ENCODE measurements at regions not wholly inside any gene's neighbourhood (a gene's known extent, or its start where the extent isn't known, plus 50 kb on each side); places are given as distances from the start of the nearest gene placed in this dataset.

GRCh38 chr17:77380395-77381184 is 239.8 kb downstream of the SEC14L1 start:
- DNase-seq: no peak

DNA sequence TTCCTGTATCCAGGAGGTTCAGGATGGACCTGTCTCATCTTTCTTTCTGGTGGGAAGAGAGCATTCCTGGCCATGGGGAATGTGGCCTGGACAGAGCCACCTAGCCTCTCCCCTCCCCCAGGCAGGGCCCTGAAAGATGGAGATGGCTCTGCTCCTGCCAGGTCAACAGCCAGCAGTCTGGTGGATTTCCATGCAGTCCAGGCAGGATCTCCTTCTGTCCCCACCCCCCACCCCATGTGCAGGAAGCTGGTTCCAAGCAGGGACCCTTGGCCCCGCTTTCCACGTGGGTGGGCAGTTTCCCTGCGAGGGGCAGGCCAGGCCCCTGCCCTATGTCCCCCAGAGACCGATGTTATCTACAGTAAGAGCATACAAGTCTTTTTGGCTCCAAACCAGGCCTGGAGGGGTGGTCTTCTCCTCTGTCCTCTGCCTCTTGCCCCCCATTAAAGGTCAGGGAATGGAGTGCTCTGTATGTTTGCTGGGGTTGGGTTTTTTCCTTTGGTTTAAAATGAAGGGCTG is 240.5 kb downstream of the SEC14L1 start:
- no peak for DNase-seq

GRCh38 chr17:77381731-77382130 is 241.0 kb downstream of the SEC14L1 start:
- no peak for DNase-seq

DNA sequence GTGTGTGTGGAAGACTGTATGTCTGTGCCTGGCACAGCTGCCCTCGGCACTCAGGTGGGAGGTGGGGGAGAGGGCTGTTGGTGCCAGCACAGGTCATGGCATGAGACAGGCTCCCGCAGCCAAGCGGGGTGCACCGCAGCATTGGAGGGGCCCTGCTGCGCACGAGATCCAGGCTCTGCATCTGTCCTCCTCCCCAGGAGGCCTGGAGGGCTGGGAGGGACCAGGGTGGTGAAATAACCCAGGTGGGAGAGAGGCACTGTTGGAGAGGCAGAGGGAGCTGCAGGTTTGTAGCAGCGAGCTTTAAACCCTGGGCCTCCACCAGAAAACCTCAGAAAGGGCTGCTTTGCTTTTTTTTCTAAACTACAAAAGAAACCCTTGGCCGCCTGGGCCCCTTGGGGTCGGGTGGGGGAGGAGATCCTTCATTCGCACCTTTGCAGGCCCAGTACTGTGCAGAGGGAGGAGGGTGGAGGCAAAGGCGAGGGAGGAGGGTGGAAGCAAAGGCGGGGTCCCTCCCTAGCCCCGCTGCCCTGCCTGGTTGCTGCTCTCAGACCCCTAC is 241.7 kb downstream of the SEC14L1 start:
- no peak for DNase-seq

- DNase-seq: no peak
Measured at GRCh38 chr17:77382966-77383612, 242.3 kb downstream of the SEC14L1 start.

DNA sequence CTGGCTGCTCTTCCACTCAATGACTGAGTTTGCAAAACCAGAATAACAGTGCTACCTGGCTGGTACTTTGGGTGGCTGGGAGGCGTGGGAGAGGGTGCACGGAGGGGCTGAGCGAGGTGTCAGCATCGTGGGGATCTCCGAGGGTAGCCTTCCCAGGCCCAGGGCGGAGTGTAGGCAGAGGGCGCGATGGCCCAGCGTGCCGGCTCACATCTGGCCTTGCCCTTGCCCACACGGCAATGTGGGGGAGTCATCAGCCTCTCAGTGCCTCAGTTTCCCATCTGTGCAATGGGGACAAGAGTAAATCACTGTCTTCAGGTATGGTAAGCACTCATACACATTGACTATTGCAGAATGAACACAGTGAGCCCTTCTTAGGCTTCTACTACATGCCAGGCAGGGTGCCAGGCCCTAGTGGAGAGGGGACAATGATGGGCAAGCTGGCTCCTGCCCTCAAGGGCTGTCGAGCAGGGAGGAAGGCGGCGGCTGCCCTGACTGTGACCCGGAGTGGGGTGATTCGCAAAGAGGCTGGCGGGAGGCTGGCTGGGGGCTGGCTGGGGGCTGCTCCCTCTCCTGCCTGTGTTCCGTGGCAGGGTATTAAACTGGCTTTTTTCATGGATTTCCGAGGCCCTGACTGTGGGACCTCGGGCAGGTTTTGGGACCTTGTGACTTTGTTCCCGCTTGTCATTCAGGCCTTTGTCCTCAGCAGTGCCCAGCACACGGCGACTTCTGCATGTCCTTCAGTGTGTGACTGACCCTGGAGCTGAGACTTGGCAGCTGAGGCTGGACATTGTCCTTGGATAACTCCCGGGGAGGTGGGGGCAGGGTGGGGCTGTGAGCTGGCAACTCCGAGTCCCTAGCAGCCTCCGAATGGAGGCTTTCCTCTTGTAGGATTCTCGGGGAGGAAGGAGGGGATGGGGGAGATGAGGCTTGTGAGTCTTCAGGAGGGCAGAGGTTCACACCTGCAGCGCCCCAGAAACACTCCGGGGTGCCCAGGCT is 243.1 kb downstream of the SEC14L1 start:
- DNase-seq: no peak

DNA sequence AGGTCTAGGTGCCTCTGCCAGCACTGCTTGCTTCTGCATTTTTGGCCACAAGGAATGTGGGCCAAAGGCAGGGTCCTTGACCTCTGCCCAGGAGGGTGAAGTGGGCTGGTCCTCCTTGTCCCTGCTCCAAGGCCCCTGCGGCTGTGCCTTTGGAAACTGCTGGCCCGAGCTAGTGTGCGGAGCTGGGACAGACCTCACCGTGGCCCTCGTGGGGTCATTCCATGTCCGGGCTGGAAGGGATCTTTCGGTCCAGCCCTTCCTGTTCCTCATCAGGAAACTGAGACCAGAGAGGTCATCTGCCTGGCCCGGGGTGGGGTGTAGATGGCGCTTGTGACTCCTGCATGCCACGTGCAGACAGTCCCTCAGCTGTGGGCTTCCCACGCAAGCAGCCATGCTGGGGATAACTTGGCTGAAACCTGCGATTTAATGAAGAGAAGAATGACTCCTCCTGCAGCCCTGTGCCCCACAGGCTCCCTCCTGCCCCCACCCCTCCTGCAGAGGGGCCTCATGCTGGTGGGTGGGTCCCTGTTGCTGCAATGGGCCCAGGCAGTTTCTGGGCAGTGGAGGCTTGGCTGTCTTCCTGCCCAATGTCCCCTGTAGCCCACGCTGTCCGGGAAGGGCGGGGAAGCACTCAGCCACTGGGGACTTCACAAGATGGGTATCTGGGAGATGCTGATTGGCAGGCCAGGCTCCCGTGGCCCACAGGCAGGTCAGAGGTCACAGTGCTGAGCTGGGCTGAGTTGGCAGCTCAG is 245.2 kb downstream of the SEC14L1 start:
- DNase-seq: no peak

GRCh38 chr17:77386502-77387192 is 245.9 kb downstream of the SEC14L1 start:
- no peak for DNase-seq

DNA sequence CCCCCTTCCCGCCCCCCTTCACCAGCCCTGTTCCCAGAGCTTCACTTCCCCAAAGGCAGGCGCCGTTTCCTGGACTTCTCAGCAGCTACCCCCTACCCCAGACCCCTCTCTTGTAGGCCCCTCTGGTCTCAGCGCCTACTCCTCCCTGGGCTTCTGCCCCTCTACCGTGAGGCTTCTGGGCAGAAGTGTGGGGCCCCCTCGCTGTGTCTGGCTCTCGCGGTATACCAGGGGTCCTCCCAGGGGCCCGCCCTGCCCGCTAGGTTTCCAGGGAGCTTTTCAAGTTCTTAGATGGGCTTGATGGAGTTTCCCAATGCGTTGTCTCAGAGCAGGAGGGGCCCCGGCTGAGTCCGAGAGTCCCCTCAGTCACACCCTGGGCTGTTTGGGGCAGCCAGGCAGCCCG is 247.1 kb downstream of the SEC14L1 start:
- DNase-seq: no peak

DNA sequence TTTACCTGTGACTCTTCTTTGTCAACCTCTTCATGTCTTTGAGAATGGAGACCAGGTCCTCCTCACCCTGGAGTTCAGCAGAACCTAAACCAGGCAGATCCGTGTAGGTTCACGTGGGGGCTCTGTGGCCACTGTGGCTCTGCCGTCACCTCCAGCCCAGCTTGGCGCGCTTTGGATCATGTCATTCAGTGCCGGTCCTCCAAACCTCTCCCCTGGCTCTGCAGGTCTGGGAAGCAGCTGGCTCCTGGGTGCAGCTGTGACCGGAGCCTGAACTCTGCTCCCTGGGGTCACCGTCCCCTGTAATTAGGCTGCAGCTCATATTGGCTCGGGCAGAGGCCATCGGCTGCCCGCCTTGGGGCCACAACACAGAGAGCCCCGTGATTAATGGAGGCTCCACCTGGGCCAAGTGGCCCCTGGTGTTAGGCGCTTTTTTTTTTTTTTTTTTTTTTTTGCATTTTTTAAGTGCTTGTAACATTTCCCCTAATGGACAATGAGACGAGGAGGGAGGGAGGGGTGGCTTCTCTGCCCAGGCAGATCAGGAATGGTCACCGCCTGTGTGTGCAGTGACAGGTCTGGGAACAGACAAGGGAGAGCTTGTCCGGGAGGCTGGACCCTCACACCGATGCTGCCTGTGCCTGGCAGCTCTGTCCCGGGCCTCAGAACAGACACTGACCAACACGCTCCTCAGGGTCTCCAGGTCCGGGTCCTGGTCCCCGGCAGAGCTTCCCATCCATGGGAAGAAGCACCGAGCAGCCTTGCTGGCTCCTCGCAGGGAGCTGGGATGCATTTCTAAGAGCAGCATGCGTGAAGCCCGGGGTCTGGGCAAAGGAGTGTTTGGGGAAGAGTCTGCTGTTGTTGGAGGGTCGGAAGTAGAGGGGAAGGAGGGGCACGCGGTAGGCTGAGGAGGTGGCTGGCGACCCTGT is 247.9 kb downstream of the SEC14L1 start:
- no peak for DNase-seq

DNA sequence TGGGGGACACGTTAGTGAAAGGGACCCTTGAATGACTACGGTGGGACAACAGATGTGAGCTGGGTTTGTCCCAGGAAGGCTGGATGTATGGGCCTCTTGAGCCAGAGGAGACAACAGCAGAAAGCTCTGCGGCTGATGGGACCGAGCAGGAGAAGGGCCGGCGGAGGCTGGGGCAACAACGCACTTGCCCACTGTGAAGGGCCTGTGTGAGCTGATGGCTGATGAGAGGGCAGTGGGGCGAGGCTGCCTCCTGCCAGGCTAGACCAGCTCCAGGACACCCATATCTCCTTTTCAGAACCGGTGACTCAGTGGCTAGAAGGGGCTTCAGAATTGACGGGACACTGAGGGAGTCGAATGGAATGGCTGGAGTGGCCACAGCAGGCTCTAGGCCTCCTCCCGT is 250.1 kb downstream of the SEC14L1 start:
- no peak for DNase-seq

- peak; percentile 83 for DNase-seq
Measured at GRCh38 chr17:77391668-77392375, 251.1 kb downstream of the SEC14L1 start.

DNA sequence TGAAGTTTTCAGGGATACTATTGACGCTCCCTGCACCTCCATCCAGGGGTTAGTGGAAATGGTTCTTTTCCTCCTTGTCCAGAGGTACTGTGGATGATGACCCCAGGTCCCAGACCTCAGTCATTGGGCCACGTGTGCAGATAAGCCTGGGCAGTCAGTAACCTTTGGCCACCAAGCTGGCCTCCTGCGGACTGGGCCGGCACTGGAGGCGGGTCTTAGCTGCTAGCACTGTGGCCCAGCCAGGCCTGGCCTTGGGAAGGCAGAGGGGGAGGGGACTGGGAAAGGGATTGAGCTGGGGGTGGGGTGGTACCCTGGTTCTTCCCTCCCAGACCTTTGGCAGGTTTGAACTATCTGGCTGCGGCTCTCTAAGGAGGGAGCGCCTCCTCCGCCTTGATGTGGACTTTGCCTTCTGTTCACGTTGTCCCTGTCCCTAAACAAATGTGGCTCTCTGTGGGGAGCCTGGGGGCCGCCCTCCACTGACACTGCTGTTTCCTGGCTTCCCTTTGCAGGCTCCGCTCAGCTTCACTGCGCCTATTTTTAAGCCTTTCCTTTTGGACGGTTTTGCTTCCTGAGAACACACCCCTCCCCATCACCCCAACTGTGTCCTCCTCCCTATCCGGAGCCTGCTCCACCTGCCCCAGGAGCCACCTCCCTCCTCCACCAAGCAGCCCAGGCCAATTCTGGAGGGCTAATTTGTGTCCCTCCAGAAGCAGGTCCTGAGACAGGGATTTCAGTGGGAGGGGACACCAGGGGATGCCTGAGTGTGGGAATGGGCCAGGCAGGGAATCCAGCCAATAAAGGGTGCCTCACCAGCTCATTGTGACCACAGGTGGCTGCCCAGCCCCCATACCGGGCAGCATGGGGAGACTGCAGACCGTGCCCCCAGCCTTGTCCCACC is 251.9 kb downstream of the SEC14L1 start:
- DNase-seq: no peak

DNA sequence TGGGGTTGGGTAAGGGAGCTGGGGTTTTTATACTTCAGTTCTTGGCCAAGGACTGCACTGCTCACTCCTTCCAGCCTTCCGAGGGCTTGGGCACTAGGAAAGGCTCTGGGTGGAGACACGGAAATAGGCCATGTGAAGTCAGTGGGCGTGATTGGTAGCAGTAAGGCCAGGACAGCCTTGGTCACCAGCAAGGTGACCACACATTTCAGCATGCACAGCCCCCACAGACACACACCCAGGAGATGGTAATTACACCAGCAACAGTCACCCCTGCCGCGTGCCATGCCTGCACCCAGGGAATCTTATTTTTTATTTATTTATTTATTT is 252.5 kb downstream of the SEC14L1 start:
- no peak for DNase-seq

DNA sequence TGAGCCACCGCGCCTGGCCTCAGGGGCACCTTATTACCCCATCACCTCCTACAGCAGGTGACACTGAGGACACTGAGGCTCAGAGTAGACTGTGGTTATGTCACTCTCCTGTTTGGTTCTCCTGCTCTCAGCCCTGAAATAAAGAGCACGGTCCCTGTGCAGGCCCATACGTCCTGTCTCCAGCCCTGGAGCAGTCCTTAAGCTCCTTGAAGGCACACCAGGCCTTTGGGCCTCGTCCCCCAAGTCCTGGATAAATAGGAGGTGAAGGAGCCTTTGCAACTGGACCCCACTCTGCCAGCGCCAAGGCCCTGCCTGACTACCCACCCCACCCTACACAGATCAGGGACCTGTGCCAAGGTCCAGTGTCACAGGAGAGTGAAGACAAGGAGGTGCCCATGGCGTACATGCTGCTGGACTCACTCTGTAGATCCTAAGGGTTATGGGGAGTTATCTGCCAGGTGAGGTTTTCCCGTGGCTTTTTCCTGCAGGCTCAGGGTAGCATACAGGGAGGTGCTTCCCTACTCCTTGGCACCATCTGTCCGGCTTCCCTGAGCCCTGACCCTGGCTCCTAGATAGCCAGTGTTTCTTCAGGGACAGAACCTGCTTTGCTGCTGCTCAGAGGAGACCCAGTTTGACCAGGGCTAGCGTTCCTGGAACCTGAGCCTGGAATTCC is 253.2 kb downstream of the SEC14L1 start:
- no peak for DNase-seq

GRCh38 chr17:77394540-77395295 is 253.9 kb downstream of the SEC14L1 start:
- DNase-seq: no peak

DNA sequence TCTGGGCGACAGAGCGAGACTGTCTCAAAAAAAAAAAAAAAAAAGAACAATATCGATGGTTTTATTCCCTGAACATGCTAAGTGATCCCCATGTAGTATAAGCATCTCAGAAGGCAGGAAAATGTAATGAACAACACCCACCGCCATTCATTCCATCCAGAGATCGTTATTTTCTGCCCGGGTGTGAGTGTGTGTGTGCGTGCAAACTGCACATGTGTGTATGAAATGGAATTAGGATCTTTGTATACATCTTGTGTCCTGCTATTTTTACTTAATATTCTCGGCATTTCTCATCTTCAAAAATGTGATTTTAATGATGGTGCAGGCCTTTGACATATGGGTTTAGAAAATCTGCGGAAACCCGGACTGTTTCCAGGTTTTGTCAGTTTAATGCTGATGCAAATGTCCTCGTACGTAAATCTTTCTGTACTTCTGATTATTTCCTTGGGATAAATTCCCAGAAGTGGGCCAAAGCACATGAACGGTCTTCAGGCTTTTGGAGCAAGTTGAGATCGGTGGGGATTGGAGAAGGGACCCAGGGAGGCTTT is 254.8 kb downstream of the SEC14L1 start:
- DNase-seq: no peak
